PC-3 (cell line): ENCODE measurements at regions not wholly inside any gene's neighbourhood (a gene's known extent, or its start where the extent isn't known, plus 50 kb on each side); places are given as distances from the start of the nearest gene placed in this dataset.

Experiments
- EZH2 ChIP-seq: fragments of 300-600 bp; sonication (generic); IDR thresholded peaks from one replicate; pipeline ENCODE4 v1.6.1; 2017; ENCODE audit warnings: antibody characterized with exemption, mild to moderate bottlenecking, low read length; ENCODE audit not compliant: unreplicated experiment
- EZH2phosphoT487 ChIP-seq: fragments of 300-600 bp; sonication (generic); IDR thresholded peaks from 2 replicates; pipeline ENCODE4 v1.6.1; 2018; ENCODE audit warnings: mild to moderate bottlenecking, antibody characterized with exemption, low read length, borderline replicate concordance
- TF ChIP-seq, protein P1 (sequence below): fragments of 300-600 bp; sonication (generic); conservative IDR thresholded peaks from 2 replicates; pipeline ENCODE4 v1.5.1; 2017; ENCODE audit warnings: antibody characterized with exemption, low read depth, mild to moderate bottlenecking, low read length

- TF ChIP-seq, protein P1, sequence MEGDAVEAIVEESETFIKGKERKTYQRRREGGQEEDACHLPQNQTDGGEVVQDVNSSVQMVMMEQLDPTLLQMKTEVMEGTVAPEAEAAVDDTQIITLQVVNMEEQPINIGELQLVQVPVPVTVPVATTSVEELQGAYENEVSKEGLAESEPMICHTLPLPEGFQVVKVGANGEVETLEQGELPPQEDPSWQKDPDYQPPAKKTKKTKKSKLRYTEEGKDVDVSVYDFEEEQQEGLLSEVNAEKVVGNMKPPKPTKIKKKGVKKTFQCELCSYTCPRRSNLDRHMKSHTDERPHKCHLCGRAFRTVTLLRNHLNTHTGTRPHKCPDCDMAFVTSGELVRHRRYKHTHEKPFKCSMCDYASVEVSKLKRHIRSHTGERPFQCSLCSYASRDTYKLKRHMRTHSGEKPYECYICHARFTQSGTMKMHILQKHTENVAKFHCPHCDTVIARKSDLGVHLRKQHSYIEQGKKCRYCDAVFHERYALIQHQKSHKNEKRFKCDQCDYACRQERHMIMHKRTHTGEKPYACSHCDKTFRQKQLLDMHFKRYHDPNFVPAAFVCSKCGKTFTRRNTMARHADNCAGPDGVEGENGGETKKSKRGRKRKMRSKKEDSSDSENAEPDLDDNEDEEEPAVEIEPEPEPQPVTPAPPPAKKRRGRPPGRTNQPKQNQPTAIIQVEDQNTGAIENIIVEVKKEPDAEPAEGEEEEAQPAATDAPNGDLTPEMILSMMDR = no peak
- TF ChIP-seq EZH2 (no peak), EZH2phosphoT487 (no peak)
Measured at GRCh38 chr3:102054543-102055080, 205.3 kb downstream of the NFKBIZ start.
